Astrocyte of the spinal cord (primary cell): ENCODE measurements at regions not wholly inside any gene's neighbourhood (a gene's known extent, or its start where the extent isn't known, plus 50 kb on each side); places are given as distances from the start of the nearest gene placed in this dataset.

Experiments used
- DNase-seq: peaks from one replicate; pipeline ENCODE4 v3.0.0; 2011; ENCODE audit warnings: low read depth, low spot score
- H3K4me3 ChIP-seq: 2 replicates; pipeline ENCODE4 v1.5.1; 2011; ENCODE audit warnings: low read depth, mild to moderate bottlenecking, low read length, moderate library complexity
- CTCF ChIP-seq: IDR thresholded peaks from 2 replicates; pipeline ENCODE4 v1.5.1; 2012; ENCODE audit warnings: low read depth, mild to moderate bottlenecking, low read length, inconsistent platforms
- in situ Hi-C: cut with HindIII; loops from 2 replicates; pipeline ENCODE4 v1.10.0; 2017; ENCODE audit warnings: low sequenced_read_pairs

- in situ Hi-C loops, result no loop called here
- no peak for DNase-seq
- H3K4me3 ChIP-seq, result no peak overlapping the region
- no peak for TF ChIP-seq CTCF
Measured at GRCh38 chr12:60981473-60981872, 1278.7 kb upstream of the USP15 start.

GRCh38 chr12:60992087-60992486, 1268.1 kb upstream of the USP15 start:
- in situ Hi-C loops, result no loop called here
- no peak for DNase-seq
- TF ChIP-seq CTCF, result no peak
- no peak overlapping the region for H3K4me3 ChIP-seq

GRCh38 chr12:60995256-60995825, 1264.9 kb upstream of the USP15 start:
- in situ Hi-C loops, result no loop called here
- TF ChIP-seq CTCF, result no peak
- H3K4me3 ChIP-seq, result no peak overlapping the region
- DNase-seq, result no peak

- in situ Hi-C loops, result no loop called here
- TF ChIP-seq CTCF, result no peak
- no peak for DNase-seq
- no peak overlapping the region for H3K4me3 ChIP-seq
Measured at GRCh38 chr12:60997869-60998378, 1262.3 kb upstream of the USP15 start.

- no peak for TF ChIP-seq CTCF
- no peak overlapping the region for H3K4me3 ChIP-seq
- DNase-seq, result no peak
- in situ Hi-C loops, result no loop called here
Measured at GRCh38 chr12:61009192-61009591, 1251.0 kb upstream of the USP15 start.

GRCh38 chr12:61011767-61012423, 1248.3 kb upstream of the USP15 start:
- no peak for DNase-seq
- in situ Hi-C loops, result no loop called here
- no peak for TF ChIP-seq CTCF
- no peak overlapping the region for H3K4me3 ChIP-seq
